Natural killer cell (primary cell): ENCODE measurements at regions not wholly inside any gene's neighbourhood (a gene's known extent, or its start where the extent isn't known, plus 50 kb on each side); places are given as distances from the start of the nearest gene placed in this dataset.

Source experiments
- ATAC-seq, 3 donors: fragments of 150-1000 bp in 2 of 3; fragments of 200-7000 bp in 1 of 3; cut with Tn5 transposase; 1 replicate in 1 of 3; 2 replicates in 2 of 3; pipeline ENCODE4 v1.10.0; 2021; ENCODE audit warnings: mild to moderate bottlenecking in 2 of 3, moderate library complexity in 2 of 3
- DNase-seq, 2 donors: peaks; one replicate each; pipeline versions ENCODE4 v3.0.0 to v3.0.0-alpha.2; 2013 to 2021; ENCODE audit warnings: mixed read lengths in 1 of 2
- H3K27ac ChIP-seq: one replicate; pipeline ENCODE4 v1.5.1; 2013; ENCODE audit warnings: mild to moderate bottlenecking, low read length
- H3K27me3 ChIP-seq: one replicate; pipeline ENCODE4 v1.6.1; 2013; ENCODE audit warnings: low read length; ENCODE audit not compliant: control insufficient read depth, insufficient read depth
- H3K36me3 ChIP-seq: one replicate; pipeline ENCODE4 v1.6.1; 2013; ENCODE audit warnings: low read length; ENCODE audit not compliant: control insufficient read depth, insufficient read depth
- H3K4me1 ChIP-seq: one replicate; pipeline ENCODE4 v1.6.1; 2013; ENCODE audit warnings: low read length; ENCODE audit not compliant: control insufficient read depth, insufficient read depth
- H3K4me3 ChIP-seq: one replicate; pipeline ENCODE4 v1.5.1; 2013; ENCODE audit warnings: low read length
- H3K9me3 ChIP-seq: one replicate; pipeline ENCODE4 v1.6.1; 2013; ENCODE audit warnings: low read length; ENCODE audit not compliant: control insufficient read depth, insufficient read depth
- H3K27ac Mint-ChIP-seq, 2 donors: one replicate each; pipeline ENCODE4 v1.8.0; 2022; ENCODE audit warnings: mild to moderate bottlenecking in 2 of 2, mixed read lengths in 2 of 2, moderate library complexity in 1 of 2
- H3K27me3 Mint-ChIP-seq, 2 donors: one replicate each; pipeline ENCODE4 v1.8.0; 2022; ENCODE audit warnings: low read depth in 2 of 2, mixed read lengths in 2 of 2
- H3K36me3 Mint-ChIP-seq: one replicate; pipeline ENCODE4 v1.8.0; 2022; ENCODE audit warnings: mixed read lengths
- H3K4me1 Mint-ChIP-seq, 2 donors: one replicate each; pipeline ENCODE4 v1.8.0; 2022; ENCODE audit warnings: mixed read lengths in 2 of 2
- H3K4me3 Mint-ChIP-seq: one replicate; pipeline ENCODE4 v1.8.0; 2022; ENCODE audit warnings: mild to moderate bottlenecking, moderate library complexity, mixed read lengths
- H3K9me3 Mint-ChIP-seq, 2 donors: one replicate each; pipeline ENCODE4 v1.8.0; 2022; ENCODE audit warnings: mixed read lengths in 2 of 2
- WGBS: methylation state at CpG from one replicate; pipeline ENCODE4 v1.1.7; 2013; ENCODE audit warnings: missing lambda C conversion rate; ENCODE audit not compliant: insufficient coverage; 5-methylcytosine and 5-hydroxymethylcytosine counted together
- intact Hi-C: fragments of 100-400 bp; cut with micrococcal nuclease; formaldehyde crosslinking; loops from one replicate; pipeline ENCODE4 v1.14.2; 2022
- TF ChIP-seq, protein P1 (sequence below): fragments of 200-600 bp; IDR thresholded peaks from one replicate; pipeline ENCODE4 v1.8.0; 2022; ENCODE audit warnings: antibody characterized with exemption

DNA sequence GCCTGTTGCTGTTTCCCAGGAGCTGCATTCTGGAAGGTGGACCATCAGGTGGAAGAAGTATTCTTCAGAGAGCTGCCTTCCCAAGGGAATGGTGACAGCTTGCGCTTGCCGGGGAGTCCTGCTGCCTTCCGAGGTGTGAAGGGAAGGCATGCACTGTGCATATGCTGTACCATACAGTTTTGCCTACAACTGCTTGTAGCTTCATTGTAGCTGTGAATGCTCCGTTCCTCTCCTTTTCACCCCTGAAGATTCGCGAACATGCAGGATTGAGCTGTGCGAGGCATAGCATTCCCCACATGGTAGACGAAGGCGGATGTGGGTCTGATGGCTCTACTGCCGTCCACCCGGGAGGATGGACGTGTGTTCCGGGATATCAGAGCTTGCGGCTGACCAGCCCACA is 243.2 kb upstream of the TSHZ3 start:
- peaks cover 6 to 11% of the 10 kb centered on the region in 2 donors for H3K27me3 Mint-ChIP-seq
- intact Hi-C loops: no loop called here
- Histone ChIP-seq H3K4me3 (no peak overlapping the region), H3K9me3 (no peaks in the 10 kb centered on the region), H3K27me3 (no peaks in the 10 kb centered on the region), H3K4me1 (no peaks in the 10 kb centered on the region), H3K27ac (no peak overlapping the region), H3K36me3 (no peaks in the 10 kb centered on the region)
- no peak overlapping the region for H3K27ac Mint-ChIP-seq
- no peaks in the 10 kb centered on the region for H3K9me3 Mint-ChIP-seq
- WGBS: 92% methylated on average over 14 of the region's 14 CpGs
- TF ChIP-seq, protein P1, sequence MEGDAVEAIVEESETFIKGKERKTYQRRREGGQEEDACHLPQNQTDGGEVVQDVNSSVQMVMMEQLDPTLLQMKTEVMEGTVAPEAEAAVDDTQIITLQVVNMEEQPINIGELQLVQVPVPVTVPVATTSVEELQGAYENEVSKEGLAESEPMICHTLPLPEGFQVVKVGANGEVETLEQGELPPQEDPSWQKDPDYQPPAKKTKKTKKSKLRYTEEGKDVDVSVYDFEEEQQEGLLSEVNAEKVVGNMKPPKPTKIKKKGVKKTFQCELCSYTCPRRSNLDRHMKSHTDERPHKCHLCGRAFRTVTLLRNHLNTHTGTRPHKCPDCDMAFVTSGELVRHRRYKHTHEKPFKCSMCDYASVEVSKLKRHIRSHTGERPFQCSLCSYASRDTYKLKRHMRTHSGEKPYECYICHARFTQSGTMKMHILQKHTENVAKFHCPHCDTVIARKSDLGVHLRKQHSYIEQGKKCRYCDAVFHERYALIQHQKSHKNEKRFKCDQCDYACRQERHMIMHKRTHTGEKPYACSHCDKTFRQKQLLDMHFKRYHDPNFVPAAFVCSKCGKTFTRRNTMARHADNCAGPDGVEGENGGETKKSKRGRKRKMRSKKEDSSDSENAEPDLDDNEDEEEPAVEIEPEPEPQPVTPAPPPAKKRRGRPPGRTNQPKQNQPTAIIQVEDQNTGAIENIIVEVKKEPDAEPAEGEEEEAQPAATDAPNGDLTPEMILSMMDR: no peak
- DNase-seq (no peak), ATAC-seq (no peak)
- H3K4me3 Mint-ChIP-seq: no peak overlapping the region
- H3K36me3 Mint-ChIP-seq: no peaks in the 10 kb centered on the region
- no peaks in the 10 kb centered on the region for H3K4me1 Mint-ChIP-seq

DNA sequence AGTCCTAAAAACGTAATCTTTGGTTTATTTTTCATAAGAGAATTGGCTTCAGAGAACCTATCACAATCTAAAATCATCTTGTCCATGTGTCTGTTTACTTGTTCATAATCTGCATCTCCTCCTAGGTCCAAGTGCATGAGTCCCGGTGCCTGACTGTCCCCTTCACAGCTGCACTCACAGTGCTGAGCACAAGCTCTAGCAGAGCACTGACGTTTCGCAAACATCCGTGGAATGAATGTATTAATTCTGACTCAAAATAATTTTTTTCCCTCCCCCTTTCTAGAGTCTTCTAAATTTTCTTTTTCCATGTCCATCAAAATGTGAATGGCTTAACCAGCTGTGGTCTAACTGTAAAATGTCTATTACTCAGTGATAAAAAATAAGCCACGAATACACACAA is 245.5 kb upstream of the TSHZ3 start:
- no peak overlapping the region for H3K4me3 Mint-ChIP-seq
- H3K27ac Mint-ChIP-seq: no peak overlapping the region
- no peak overlapping the region for H3K27ac ChIP-seq
- no peaks in the 10 kb centered on the region for H3K9me3 Mint-ChIP-seq
- TF ChIP-seq, protein P1: no peak
- DNase-seq: no peak
- no peaks in the 10 kb centered on the region for H3K4me1 ChIP-seq
- H3K27me3 Mint-ChIP-seq: peaks cover 0 to 5% of the 10 kb centered on the region in 2 donors
- no peak overlapping the region for H3K4me3 ChIP-seq
- no peaks in the 10 kb centered on the region for H3K36me3 Mint-ChIP-seq
- H3K4me1 Mint-ChIP-seq: no peaks in the 10 kb centered on the region
- no peak for ATAC-seq
- peaks cover 2% of the 10 kb centered on the region for H3K9me3 ChIP-seq
- no peaks in the 10 kb centered on the region for H3K36me3 ChIP-seq
- intact Hi-C loops: no loop called here
- WGBS: 82% methylated on average over 5 of the region's 6 CpGs
- no peaks in the 10 kb centered on the region for H3K27me3 ChIP-seq

GRCh38 chr19:31595521-31595920 is 246.3 kb upstream of the TSHZ3 start:
- no peak for DNase-seq
- Mint-ChIP-seq H3K4me1 (no peaks in the 10 kb centered on the region), H3K9me3 (no peaks in the 10 kb centered on the region), H3K27ac (no peak overlapping the region), H3K36me3 (no peaks in the 10 kb centered on the region), H3K4me3 (no peak overlapping the region), H3K27me3 (peaks cover 0 to 5% of the 10 kb centered on the region in 2 donors)
- Histone ChIP-seq H3K4me1 (no peaks in the 10 kb centered on the region), H3K27me3 (no peaks in the 10 kb centered on the region), H3K9me3 (peaks cover 2% of the 10 kb centered on the region), H3K27ac (no peak overlapping the region), H3K36me3 (no peaks in the 10 kb centered on the region), H3K4me3 (no peak overlapping the region)
- TF ChIP-seq, protein P1: no peak
- no peak for ATAC-seq
- intact Hi-C loops: no loop called here
- WGBS: 90% methylated on average over 4 of the region's 4 CpGs

DNA sequence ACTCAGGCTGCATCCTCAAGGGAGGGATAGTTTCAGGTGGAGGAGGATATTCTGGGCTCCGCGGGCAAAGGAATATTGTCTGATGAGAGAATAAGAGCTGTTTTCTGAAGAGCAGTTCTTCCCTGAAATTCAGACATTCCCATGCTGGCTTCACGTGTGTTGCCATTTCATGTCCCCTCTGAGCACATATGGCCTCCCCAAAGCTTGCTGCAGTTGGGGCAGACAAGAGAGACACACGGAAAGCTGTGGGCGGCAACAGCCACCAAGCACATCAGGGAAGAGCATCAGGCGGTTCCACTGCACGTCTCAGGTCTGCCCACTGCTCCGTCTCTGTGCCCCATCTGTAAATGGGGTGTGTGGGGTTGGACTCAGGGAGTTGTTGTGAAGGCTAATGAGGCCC is 247.5 kb upstream of the TSHZ3 start:
- H3K27ac ChIP-seq: no peak overlapping the region
- no peaks in the 10 kb centered on the region for H3K4me1 Mint-ChIP-seq
- DNase-seq: no peak
- intact Hi-C loops: no loop called here
- H3K9me3 ChIP-seq: peaks cover 2% of the 10 kb centered on the region
- 88% methylated on average over 8 of the region's 8 CpGs for WGBS
- no peaks in the 10 kb centered on the region for H3K27me3 ChIP-seq
- H3K27ac Mint-ChIP-seq: no peak overlapping the region
- H3K4me3 Mint-ChIP-seq: no peak overlapping the region
- TF ChIP-seq, protein P1: no peak
- no peaks in the 10 kb centered on the region for H3K36me3 Mint-ChIP-seq
- peaks cover 0 to 5% of the 10 kb centered on the region in 2 donors for H3K27me3 Mint-ChIP-seq
- H3K4me3 ChIP-seq: no peak overlapping the region
- no peak for ATAC-seq
- H3K4me1 ChIP-seq: no peaks in the 10 kb centered on the region
- no peaks in the 10 kb centered on the region for H3K36me3 ChIP-seq
- no peaks in the 10 kb centered on the region for H3K9me3 Mint-ChIP-seq
